Uterus (tissue), 3 donors: ENCODE measurements at regions not wholly inside any gene's neighbourhood (a gene's known extent, or its start where the extent isn't known, plus 50 kb on each side); places are given as distances from the start of the nearest gene placed in this dataset.

Source experiments
- DNase-seq, 2 donors: peaks; one replicate each; pipeline ENCODE4 v3.0.0-alpha.2; 2019 to 2020
- H3K27ac ChIP-seq, 2 donors: fragments of 200-600 bp; sonication (generic); 1 replicate in 1 of 2; 2 replicates in 1 of 2; pipeline ENCODE4 v1.5.1; 2016 to 2018
- H3K27me3 ChIP-seq, 2 donors: fragments of 200-600 bp; sonication (generic); one replicate each; pipeline ENCODE4 v1.5.1; 2018 to 2019; ENCODE audit warnings: control low read depth in 1 of 2
- H3K36me3 ChIP-seq, 2 donors: fragments of 200-600 bp; sonication (generic); one replicate each; pipeline ENCODE4 v1.5.1; 2019; ENCODE audit warnings: control low read depth in 1 of 2
- H3K4me1 ChIP-seq, 2 donors: fragments of 200-600 bp; sonication (generic); one replicate each; pipeline ENCODE4 v1.5.1; 2018 to 2019; ENCODE audit warnings: control low read depth in 1 of 2
- H3K4me3 ChIP-seq, 2 donors: fragments of 200-600 bp; sonication (generic); 1 replicate in 1 of 2; 2 replicates in 1 of 2; pipeline ENCODE4 v1.5.1; 2018 to 2019; ENCODE audit warnings: mild to moderate bottlenecking in 1 of 2
- H3K9me3 ChIP-seq, 2 donors: fragments of 200-600 bp; sonication (generic); one replicate each; pipeline ENCODE4 v1.5.1; 2019; ENCODE audit warnings: control low read depth in 1 of 2
- CTCF ChIP-seq, 4 experiments: fragments of 200-600 bp in 2 of 4; fragments of 450-650 bp in 2 of 4; sonication (generic) in 2 of 4; IDR thresholded peaks; one replicate each; pipeline ENCODE4 v1.5.1; 2016 to 2019; ENCODE audit warnings: antibody characterized with exemption in 4 of 4, mild to moderate bottlenecking in 2 of 4, moderate library complexity in 1 of 4
- POLR2A ChIP-seq, 2 donors: fragments of 450-650 bp; IDR thresholded peaks; one replicate each; pipeline ENCODE4 v1.6.1; 2016; ENCODE audit warnings: antibody characterized with exemption in 2 of 2, mild to moderate bottlenecking in 1 of 2, moderate library complexity in 1 of 2
- intact Hi-C: fragments of 100-400 bp; cut with DNase I; formaldehyde crosslinking; loops from one replicate; pipeline ENCODE4 v1.15.1; 2023; ENCODE audit warnings: low total_unique reads
- donor health status: DM: yes; HTN: yes; CAD: no.

DNA sequence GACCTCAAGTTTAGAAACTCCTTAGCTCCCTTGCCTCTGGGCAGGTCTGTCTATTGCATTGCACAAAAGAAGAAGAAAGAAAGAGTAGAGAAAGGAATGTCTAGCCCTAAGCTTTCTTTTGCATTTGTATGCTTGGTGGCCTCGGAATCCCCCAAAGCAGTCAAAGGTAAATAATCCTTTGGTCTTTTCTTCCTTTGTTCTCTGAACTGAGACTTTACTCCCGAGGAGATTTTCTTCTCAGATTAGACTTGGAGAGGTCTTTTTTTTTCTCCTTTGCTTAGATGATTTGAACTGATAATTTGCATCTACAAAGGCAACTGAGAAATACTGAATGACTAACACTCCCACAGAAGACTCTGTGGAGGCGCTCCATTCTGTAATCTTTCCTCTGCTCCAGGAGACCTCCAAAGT, 93.2 kb downstream of the AKR1D1 start:
- DNase-seq = no peak
- H3K4me3 ChIP-seq = no peak overlapping the region
- no peaks in the 10 kb centered on the region for H3K9me3 ChIP-seq
- H3K27ac ChIP-seq = no peak overlapping the region
- H3K4me1 ChIP-seq = no peaks in the 10 kb centered on the region
- no peaks in the 10 kb centered on the region for H3K36me3 ChIP-seq
- intact Hi-C loops = no loop called here
- no peak for TF ChIP-seq CTCF (IDR thresholded peaks at IDR 0.05)
- H3K27me3 ChIP-seq = no peaks in the 10 kb centered on the region

DNA sequence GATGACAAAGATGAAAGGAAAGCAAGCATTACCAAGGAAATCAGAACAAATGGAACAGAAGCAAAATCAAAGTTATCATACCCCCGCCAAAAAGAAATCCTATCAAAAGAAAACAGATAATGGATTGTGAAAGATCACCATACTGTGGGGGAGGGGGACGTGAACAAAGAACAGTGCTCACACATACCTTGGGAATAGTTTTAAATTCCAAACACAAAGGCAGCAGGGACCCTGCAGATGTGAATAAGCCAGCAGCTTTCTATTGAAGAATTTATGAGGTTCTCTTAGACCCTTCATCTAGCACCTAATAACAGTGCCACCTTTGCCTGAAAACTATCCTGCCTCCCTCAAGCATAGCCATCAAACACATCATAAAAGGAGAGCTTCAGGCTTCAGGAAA, 94.0 kb downstream of the AKR1D1 start:
- H3K9me3 ChIP-seq = no peaks in the 10 kb centered on the region
- H3K4me3 ChIP-seq = no peak overlapping the region
- H3K4me1 ChIP-seq = no peaks in the 10 kb centered on the region
- TF ChIP-seq CTCF (IDR thresholded peaks at IDR 0.05) (no peak), POLR2A (IDR thresholded peaks at IDR 0.05) (no peak)
- no peak overlapping the region for H3K27ac ChIP-seq
- intact Hi-C loops = no loop called here
- DNase-seq = no peak
- H3K27me3 ChIP-seq = no peaks in the 10 kb centered on the region
- H3K36me3 ChIP-seq = no peaks in the 10 kb centered on the region

- Histone ChIP-seq H3K27me3 (no peaks in the 10 kb centered on the region), H3K4me3 (no peak overlapping the region), H3K9me3 (no peaks in the 10 kb centered on the region), H3K36me3 (no peaks in the 10 kb centered on the region), H3K4me1 (no peaks in the 10 kb centered on the region), H3K27ac (no peak overlapping the region)
- TF ChIP-seq CTCF (IDR thresholded peaks at IDR 0.05) (no peak), POLR2A (IDR thresholded peaks at IDR 0.05) (no peak)
- intact Hi-C loops = no loop called here
- DNase-seq = no peak
These were observed 94.9 kb downstream of the AKR1D1 start for GRCh38 chr7:138170959-138171703.

- H3K27me3 ChIP-seq = no peaks in the 10 kb centered on the region
- no peaks in the 10 kb centered on the region for H3K36me3 ChIP-seq
- no peak overlapping the region for H3K4me3 ChIP-seq
- intact Hi-C loops = no loop called here
- H3K9me3 ChIP-seq = no peaks in the 10 kb centered on the region
- no peak for DNase-seq
- no peaks in the 10 kb centered on the region for H3K4me1 ChIP-seq
- no peak overlapping the region for H3K27ac ChIP-seq
- TF ChIP-seq POLR2A (IDR thresholded peaks at IDR 0.05) = no peak
- TF ChIP-seq CTCF (IDR thresholded peaks at IDR 0.05) = no peak
These were observed 97.3 kb downstream of the AKR1D1 start for GRCh38 chr7:138173548-138173947.

DNA sequence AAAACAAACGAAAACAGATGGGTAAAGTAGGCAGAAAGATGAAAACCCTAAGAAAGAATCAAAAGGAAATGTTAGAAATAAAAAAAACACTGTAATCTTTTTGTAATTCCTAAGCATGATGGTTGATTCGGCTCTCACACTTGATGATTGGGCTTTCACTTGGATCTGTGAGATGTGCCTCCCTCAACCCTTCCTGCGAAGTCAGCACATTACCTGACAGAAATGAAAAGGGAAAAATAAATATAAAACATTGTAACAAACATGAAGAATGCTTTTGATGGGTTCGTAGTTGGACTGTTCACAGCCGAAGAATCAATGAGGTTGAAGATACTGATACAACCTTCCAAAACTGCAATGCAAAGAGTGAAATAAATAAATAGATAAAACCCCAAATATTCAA, 99.8 kb downstream of the AKR1D1 start:
- Histone ChIP-seq H3K4me1 (no peaks in the 10 kb centered on the region), H3K27ac (no peak overlapping the region), H3K36me3 (no peaks in the 10 kb centered on the region), H3K4me3 (no peak overlapping the region), H3K27me3 (no peaks in the 10 kb centered on the region), H3K9me3 (no peaks in the 10 kb centered on the region)
- TF ChIP-seq POLR2A (IDR thresholded peaks at IDR 0.05) = no peak
- TF ChIP-seq CTCF (IDR thresholded peaks at IDR 0.05) = no peak
- intact Hi-C loops = no loop called here
- DNase-seq = no peak
